GM18505 (cell line): ENCODE measurements at regions not wholly inside any gene's neighbourhood (a gene's known extent, or its start where the extent isn't known, plus 50 kb on each side); places are given as distances from the start of the nearest gene placed in this dataset.
"Not testable (repeated sequence)": the region's sequence is repeated elsewhere in the genome, so short reads cannot be mapped to it uniquely, and the experiment has no call there.

ENCODE experiments used
- ATAC-seq: cut with Tn5 transposase; IDR thresholded peaks from one replicate; pipeline ENCODE4 v1.9.1; 2021; ENCODE audit not compliant: unreplicated experiment
- POLR2A ChIP-seq: IDR thresholded peaks from 4 replicates; pipeline ENCODE4 v1.6.1; 2011; ENCODE audit warnings: borderline replicate concordance; ENCODE audit not compliant: insufficient read depth, insufficient read length; ENCODE audit errors: extremely low read depth

DNA sequence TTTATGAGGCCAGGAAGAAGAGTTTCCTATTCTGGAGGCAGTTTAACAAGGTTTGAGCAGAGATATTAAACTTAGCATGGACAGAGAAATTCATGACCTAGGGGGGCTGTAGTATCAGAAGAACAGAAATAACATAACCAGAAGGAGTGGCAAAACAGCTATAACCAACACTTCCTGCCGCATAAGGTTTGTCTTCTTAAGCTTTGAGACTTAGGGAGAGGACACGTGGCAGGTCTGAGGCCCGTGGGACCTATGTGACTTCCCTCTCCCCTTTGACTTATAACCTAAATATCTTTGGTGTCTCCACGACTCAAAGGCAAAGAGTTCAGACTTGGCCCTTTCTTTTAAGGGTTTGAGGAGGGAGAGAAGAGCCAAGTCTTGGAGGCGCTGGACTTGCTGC lies 119.1 kb upstream of the PZP start:
- no peak for ATAC-seq
- TF ChIP-seq POLR2A = no peak

DNA sequence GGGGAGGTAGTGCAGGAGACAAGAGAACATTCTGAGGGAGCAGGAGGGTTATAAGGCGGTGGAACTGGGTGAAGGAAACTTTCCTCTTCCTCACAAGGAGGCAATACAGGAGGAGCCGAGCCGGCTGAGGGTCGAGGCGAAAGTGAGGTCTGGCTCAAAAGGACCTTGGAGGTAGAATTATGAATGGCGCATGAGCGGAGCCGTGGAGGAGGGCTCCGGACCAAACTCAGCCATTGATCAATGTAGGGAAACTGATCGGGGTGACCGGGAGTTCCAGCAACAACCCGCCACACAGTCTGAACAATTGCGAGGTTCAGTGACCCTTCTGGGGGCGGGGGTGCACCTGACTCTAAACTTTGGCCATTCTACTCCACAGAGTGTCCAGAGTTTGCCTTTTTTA lies 118.7 kb upstream of the PZP start:
- not testable (repeated sequence) for ATAC-seq

DNA sequence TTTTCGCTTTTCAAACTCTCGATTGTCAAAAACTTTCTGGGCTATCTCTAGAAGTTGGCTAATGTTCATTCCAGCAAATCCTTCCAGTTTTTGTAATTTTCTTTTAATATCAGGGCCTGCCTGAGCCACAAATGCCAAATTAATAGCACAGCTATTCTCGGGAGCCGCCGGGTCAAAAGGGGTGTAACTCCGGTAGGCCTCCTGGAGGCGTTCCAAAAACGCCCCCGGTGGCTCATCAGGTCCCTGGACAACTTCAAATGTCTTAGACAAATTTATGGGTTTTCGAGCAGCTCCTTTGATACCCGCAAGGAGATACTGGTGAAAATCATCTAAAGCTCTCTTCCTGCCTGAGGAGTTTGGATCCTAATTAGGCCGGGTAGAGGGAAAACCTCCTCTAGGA lies 117.9 kb upstream of the PZP start:
- no peak for TF ChIP-seq POLR2A
- ATAC-seq = no peak

DNA sequence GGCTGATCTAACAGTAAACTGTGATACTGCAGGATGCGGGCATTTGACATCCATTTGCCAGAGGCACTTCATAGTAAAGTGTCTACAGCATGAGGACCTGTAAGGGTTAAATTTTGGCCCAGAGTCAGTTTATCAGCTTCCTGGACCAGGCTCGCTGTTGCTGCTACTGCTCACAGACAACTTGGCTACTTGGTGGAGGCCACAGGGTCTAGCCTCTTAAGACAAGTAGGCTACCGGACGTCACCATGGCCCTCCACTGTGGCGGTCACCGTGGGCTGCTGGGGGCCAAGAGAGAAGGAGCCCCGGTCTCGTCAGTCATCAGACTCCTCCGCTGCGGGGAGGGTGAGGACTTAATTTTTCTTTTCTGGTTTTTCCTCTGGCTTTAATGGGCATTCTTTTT lies 117.3 kb upstream of the PZP start:
- no peak for TF ChIP-seq POLR2A
- no peak for ATAC-seq

DNA sequence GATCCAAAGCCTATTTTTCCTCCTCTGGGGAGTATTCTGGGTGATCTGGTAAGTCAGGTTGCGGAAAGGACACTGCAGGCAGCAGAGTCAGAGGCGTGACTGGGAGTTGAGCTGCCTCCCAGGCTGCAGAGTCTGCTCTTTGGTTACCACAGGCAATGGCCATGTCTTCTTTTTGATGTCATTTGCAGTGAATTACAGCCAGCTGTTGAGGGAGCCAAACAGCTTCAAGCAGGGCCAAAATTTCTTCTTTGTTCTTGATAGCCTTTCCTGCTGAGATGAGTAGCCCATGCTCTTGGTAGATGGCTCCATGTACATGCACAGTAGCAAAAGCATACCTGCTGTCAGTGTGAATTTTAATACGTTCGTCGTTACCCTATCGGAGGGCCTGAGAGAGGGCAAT lies 116.6 kb upstream of the PZP start:
- TF ChIP-seq POLR2A = no peak
- no peak for ATAC-seq

DNA sequence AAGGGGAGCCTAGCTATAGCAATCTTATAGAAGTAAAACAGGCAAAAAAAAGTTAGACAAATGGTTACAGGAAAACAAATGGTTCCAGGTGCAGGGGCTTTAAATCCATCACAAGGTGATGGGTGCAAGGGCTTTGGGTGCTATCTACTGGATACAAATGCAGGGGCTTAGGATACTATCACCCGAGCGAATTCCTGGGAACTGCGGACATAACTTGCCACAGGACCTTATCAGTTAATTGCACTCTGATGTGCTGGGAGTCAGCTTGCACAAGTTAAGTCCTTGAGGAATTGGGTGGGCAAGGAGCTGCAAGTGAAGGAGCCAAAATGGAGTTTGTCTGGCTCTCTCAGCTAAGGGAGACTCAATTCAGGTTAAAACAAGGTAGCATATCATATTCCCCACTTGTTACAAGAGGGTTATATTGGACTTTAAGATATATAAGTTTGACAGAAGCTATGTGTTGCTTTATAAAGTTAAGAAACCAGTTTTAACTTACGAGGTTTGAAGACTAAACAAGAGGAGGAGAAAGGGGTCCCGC lies 115.0 kb upstream of the PZP start:
- no peak for ATAC-seq
- no peak for TF ChIP-seq POLR2A

DNA sequence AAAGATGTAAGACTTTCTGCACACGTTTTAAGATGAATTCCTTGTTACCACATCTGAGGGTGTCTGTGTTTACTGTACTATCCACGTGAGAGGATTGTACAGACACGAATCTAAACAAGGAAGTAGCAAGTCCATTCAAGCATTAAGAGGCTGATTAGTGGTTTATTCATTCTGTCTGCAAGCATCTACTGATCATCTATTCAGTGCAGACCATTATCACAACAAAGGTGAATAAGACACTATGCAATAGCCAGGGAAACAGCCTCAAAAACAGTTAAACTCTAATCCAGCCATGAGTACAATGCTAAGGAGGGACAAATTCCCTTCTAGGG lies 111.6 kb upstream of the PZP start:
- no peak for TF ChIP-seq POLR2A
- ATAC-seq = no peak

DNA sequence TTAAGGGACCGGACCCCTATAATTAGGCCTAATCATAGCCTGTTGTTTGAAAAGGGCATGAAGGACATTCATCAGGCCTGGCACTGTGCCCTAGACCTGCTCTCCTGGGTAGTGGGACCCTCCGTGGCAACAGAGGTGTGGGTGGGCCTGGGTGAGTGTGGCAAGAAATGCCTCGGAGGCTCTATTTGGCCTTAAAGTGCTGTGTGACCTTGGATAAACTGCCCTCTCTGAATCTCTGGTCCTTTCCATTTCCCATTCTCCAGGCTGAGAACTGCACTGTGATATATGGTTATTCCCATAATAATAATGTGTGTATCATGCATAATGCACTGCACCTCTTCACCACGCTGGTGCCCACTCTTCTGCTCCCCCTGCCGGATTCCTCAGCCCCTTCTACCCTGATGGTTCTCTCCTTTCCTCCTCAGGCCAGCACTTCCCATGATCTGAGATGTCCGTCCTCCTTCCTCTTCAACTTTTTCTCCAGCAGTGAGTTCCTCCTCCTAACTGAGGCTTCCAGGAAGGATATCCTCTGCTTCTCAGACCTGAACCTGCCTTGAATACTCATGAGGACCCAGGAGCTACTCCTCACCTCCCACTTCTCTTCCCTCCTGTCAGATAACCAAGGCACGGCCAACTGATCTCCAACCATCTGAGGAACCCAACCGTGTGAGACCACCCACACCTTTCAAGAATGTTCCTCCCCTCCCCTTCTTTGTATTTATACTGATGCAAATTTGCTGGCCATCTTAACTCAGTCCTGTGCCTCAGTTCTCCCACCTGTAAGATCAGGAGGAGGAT lies 111.0 kb upstream of the PZP start:
- no peak for ATAC-seq

DNA sequence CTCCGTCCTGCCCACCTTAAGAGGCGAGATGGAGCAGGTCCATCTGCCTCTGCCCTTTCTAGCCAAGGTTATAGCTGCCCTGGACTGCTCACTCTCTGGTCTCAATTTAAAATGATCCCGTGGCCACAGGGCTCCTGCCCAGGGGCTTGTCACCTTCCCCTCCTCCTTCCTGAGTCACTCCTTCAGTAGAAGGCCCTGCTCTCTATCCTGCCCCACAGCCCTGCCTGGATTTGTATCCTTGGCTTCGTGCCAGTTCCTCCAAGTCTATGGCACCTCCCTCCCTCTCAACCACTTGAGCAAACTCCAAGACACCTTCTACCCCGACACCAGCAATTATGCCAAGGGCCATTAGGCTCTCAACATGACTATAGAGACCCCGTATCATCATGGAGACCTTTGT lies 105.3 kb upstream of the PZP start:
- ATAC-seq = not testable (repeated sequence)

More for the DNA sequence above, 111.0 kb upstream of the PZP start:
- TF ChIP-seq POLR2A = no peak

DNA sequence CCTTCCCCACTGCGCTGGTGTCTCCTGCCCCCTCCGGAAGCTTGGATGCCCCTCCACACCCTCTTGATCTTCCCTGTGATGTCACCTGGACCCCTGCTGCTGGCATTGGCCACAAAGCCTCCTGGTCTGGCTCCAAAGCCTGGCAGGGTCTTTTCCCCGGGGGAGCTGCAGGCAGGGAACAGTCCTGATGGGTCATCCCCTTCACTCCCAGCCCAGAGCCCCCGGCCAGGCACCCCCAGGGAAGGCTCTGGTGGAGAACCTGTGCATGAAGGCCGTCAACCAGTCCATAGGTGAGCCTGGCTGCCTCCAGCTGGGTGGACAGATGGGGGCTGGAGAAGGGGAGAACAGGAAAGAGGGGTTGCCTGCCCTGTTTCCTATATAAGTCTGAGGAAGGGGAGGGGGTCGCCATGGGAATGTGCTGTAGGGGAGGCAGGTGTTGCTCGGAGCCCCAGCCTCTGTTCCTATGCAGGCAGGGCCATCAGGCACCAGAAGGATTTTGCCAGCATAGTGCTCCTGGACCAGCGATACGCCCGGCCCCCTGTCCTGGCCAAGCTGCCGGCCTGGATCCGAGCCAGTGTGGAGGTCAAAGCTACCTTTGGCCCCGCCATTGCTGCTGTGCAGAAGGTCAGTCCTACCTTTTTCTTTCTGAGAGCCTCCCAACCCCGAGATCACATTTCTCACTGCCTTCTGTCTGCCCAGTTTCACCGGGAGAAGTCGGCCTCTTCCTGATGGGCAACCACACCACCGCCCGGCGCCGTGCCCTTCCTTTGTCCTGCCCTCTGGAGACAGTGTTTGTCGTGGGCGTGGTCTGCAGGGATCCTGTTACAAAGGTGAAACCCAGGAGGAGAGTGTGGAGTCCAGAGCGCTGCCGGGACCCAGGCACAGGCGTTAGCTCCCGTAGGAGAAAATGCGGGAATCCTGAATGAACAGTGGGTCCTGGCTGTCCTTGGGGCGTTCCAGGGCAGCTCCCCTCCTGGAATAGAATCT lies 104.5 kb upstream of the PZP start:
- ATAC-seq = not testable (repeated sequence)

DNA sequence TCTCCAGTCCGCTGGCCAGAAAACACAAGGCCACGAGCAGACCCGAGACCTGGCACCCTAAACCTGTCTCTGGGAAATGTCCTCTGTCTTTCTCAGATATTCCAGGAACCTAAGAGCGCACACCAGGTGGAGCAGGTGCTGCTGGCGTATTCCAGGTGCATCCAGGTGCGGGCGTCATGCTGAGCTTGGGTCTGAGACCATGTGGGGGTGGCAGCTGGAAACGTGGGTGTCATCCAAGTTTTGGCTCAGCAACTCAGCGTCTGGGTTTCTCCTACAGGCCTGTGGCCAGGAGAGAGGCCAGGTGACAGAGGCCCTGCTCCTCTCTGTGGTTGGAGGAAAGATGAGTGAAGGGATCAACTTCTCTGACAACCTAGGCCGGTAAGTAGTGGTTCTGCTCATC lies 103.3 kb upstream of the PZP start:
- ATAC-seq = not testable (repeated sequence)

DNA sequence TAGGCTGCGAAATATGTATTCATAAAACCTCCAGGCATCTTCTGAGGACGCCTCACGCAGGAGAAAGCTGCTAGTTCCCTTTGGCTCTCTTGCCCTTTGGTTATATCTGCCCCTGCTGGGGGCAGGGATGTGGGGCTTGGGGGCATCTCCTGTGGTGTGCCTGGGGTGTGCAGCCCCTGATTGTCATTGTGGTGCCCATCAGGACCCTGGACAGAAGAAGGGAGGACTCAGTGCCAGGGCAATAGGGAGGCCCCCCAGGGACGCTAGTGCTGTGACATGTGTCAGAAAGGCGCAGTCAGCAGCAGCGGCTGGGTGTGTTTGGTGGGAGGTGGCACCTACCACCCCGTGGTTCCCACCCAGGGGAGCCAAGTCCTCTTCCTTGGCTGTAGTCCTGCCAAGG lies 102.5 kb upstream of the PZP start:
- not testable (repeated sequence) for ATAC-seq

DNA sequence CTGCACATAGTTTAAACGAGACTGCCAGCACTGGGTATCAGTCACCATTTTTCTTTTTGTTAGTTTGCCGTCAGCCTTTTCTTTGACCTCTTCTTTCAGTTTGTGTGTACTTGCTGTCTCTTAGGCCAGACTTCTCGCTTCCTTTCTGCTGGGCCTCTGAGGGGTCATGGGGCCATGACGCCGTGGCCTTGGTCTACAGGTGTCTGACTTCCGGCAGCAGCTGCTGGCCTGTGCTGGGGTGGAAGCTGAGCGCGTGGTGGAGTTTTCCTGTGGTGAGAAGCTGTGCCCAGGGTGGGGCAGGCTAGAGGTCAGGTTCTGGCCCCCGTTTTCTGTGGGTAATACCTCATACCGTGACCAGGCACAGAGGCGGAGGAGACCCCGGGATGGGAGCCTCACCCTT lies 101.6 kb upstream of the PZP start:
- not testable (repeated sequence) for ATAC-seq

DNA sequence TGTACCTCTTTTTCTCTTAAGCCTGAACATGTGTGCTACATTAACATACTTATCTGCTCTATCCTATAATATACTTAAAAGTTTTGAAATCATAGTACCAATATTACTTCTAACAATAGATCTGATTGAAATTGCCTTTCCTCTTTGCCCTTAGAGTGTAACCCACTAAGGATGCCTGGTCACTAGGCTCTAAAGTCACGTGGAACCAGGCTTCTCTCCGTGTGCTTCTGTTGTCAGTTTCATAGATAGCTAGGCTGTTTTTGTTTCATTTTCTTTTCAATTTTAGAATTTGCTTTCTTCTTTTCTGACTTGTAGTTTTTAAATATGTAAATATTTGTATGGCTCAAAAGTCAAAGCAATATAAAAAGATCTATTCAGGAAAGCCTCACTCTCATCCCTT lies 100.5 kb upstream of the PZP start:
- ATAC-seq = not testable (repeated sequence)

DNA sequence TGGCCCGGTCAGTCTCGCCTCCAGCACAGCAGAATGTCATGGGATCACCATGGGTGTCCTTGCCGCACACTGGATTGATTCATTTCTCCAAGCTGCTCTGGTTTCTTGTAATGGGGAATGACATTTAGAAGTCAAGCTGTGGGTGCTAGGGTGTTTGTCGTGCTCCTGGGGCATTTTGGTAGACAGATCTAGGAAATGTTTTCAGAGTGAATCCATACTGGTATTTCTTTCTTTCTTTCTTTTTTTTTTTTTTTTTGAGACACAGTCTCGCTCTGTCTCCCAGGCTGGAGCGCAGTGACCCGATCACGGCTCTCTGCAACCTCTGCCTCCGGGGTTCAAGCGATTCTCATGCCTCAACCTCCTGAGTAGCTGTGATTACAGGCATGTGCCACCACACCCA lies 100.0 kb upstream of the PZP start:
- ATAC-seq = not testable (repeated sequence)

DNA sequence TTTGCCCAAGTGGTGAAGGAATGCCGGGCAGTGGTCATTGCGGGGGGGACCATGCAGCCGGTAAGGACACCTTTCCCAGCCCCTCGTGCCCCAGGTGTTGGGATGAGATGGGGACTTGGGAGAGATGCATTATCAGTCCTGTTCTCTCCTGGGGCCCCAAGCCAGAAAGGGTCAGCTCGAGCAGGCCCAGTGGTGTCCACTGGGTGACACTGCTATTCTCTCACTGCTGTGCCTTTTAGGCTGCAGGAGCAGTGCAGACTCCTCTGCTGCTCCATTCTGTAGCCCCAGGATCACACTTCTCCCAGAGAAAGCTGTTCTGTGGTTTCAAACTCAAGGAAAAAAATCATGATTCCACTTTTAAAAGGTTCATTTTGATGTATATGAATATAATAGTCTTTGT lies 99.1 kb upstream of the PZP start:
- not testable (repeated sequence) for ATAC-seq

DNA sequence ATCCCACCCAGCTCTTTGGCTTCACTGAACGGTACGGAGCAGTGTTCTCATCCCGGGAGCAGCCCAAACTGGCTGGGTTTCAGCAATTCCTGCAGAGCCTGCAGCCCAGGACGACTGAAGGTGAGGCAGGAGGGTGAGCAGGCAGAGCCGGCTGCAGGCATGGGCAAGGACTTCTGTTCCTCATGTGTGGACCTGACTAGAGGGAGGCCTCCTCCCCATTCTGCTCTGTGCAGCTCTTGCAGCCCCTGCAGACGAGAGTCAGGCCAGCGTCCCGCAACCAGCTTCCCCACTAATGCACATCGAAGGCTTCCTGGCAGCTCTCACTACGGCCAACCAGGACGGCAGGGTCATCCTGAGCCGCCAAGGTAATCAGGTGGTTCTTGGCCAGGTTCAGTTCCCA lies 97.8 kb upstream of the PZP start:
- ATAC-seq = not testable (repeated sequence)

DNA sequence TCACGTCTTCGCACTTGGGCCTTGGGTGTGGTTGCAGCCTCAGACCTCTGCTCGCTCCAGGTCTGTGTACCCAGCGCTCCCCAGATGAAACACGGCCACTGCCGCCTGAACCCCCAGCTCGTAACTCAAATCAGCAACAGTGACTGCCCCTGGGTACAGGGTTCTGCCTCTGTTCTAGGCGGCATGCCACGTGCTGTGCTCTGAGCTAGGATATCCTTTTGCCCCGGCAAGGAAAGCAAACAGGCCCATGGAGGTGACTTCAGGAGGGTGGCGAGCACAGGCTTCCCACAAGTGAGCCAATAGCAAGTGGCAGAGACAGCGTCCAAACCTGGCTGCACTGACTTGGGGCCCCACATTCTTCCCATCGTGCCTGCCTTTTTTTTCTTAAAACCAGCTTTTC lies 96.3 kb upstream of the PZP start:
- not testable (repeated sequence) for ATAC-seq

DNA sequence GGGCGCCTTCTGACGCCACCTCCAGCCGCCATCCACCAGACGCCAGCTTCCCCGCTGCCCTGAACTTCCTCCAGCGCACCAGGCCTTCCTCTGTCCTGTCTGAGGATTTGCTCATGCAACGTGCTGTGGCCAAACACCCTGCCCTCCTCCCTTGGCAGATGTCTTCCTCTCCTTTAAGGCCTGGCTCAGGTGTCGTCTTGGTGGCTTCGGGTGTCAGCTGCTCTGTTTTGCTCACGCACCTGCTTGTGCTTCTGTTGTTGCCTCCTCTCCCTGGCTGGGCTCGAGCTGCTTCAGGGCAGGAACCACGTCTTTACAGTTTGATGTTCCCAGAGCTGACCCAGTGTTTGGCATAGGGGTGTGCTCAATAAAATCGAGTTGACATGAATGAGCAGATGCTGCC lies 87.7 kb upstream of the PZP start:
- not testable (repeated sequence) for ATAC-seq

DNA sequence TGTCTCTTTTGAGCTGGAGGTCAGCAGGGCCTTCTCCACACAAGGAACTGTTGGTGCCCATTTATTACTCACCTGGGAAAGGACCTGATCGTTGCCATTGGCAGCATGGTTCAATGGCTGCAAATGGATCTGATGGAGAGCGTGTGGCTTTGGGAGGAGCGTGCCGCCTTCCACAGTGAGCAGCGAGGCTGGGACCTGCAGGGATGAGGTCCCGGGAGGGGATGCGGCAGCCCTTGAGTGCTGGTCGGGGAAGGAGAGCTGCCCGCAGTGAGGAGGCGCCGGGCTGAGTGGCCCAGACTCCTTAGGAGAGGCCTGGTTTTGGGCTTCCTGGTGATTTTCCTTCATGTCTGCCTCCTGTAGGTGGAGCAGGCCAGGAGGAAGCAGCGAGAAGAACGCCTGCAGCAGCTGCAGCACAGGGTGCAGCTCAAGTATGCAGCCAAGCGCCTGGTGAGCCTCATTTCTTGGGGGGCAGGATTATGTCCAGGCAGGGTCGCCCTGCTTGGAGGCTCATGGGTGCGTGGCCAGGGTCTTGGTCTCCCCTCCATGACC lies 86.0 kb upstream of the PZP start:
- ATAC-seq = not testable (repeated sequence)
